SK-N-SH (cell line): ENCODE measurements at regions not wholly inside any gene's neighbourhood (a gene's known extent, or its start where the extent isn't known, plus 50 kb on each side); places are given as distances from the start of the nearest gene placed in this dataset.

Experiments used
- CTCF ChIA-PET: fragments of 300-600, 350-600 bp; formaldehyde crosslinking; extraction: SDS; loops from one replicate; lab custom pipeline; 2021; lab: Yijun Ruan, JAX
- POLR2A ChIA-PET: fragments of 350-600 bp; sonication (Branson Sonifier 250); formaldehyde crosslinking; extraction: SDS; loops from one replicate; lab custom pipeline; 2020; ENCODE audit warnings: antibody characterized with exemption, inconsistent platforms; lab: Yijun Ruan, JAX
- DNase-seq: peaks from one replicate; pipeline ENCODE4 v3.0.0; 2012
- H2AFZ ChIP-seq: fragments of 200-600 bp; sonication (generic); 2 replicates; pipeline ENCODE4 v1.8.1; 2016; ENCODE audit warnings: antibody characterized with exemption, mild to moderate bottlenecking, low read depth
- H3F3A ChIP-seq: fragments of 200-600 bp; sonication (generic); replicated peaks from 2 replicates; pipeline ENCODE3; 2016; ENCODE audit warnings: antibody characterized with exemption, mild to moderate bottlenecking; ENCODE audit not compliant: insufficient read depth
- H3K27ac ChIP-seq, 2 experiments: fragments of 200-500 bp in 1 of 2; fragments of 200-600 bp in 1 of 2; sonication (Bioruptor generic) in 1 of 2; sonication (generic), shearing (Covaris generic) in 1 of 2; 2 replicates each; pipeline versions ENCODE4 v1.5.1 to v1.6.1; 2014 to 2016; ENCODE audit warnings: low read depth in 2 of 2, inconsistent platforms in 1 of 2, low read length in 1 of 2, mild to moderate bottlenecking in 1 of 2, mixed read lengths in 1 of 2
- H3K27me3 ChIP-seq: fragments of 200-600 bp; sonication (generic), shearing (Covaris generic); 2 replicates; pipeline ENCODE4 v1.6.1; 2016; ENCODE audit warnings: mixed run types; ENCODE audit not compliant: insufficient read depth
- H3K36me3 ChIP-seq, 2 experiments: fragments of 200-500 bp in 1 of 2; fragments of 200-600 bp in 1 of 2; sonication (Bioruptor generic) in 1 of 2; sonication (generic) in 1 of 2; replicated peaks in 1 of 2; 2 replicates each; pipeline versions ENCODE3 to v1.5.1; 2014 to 2016; ENCODE audit warnings: low read length in 1 of 2, mild to moderate bottlenecking in 1 of 2; ENCODE audit not compliant: insufficient read depth in 2 of 2, control insufficient read depth in 1 of 2
- H3K4me1 ChIP-seq, 2 experiments: fragments of 200-500 bp in 1 of 2; fragments of 200-600 bp in 1 of 2; sonication (Bioruptor generic) in 1 of 2; sonication (generic), shearing (Covaris generic) in 1 of 2; 2 replicates each; pipeline versions ENCODE4 v1.5.1 to v1.6.1; 2014 to 2016; ENCODE audit warnings: low read depth in 1 of 2, low read length in 1 of 2, mixed run types in 1 of 2; ENCODE audit not compliant: insufficient read depth in 2 of 2, control insufficient read depth in 1 of 2
- H3K4me2 ChIP-seq: fragments of 200-600 bp; sonication (generic), shearing (Covaris generic); 2 replicates; pipeline ENCODE4 v1.6.1; 2017; ENCODE audit warnings: mixed run types
- H3K4me3 ChIP-seq, 2 experiments: fragments of 200-500 bp in 1 of 2; fragments of 200-600 bp in 1 of 2; sonication (Bioruptor generic) in 1 of 2; sonication (generic), shearing (Covaris generic) in 1 of 2; 2 replicates each; pipeline versions ENCODE4 v1.5.1 to v1.8.1; 2014 to 2016; ENCODE audit warnings: low read depth in 2 of 2, inconsistent platforms in 1 of 2, low read length in 1 of 2, mild to moderate bottlenecking in 1 of 2, mixed read lengths in 1 of 2, moderate library complexity in 1 of 2
- H3K79me2 ChIP-seq: fragments of 200-600 bp; sonication (generic); 2 replicates; pipeline ENCODE4 v1.8.1; 2017; ENCODE audit warnings: mild to moderate bottlenecking; ENCODE audit not compliant: insufficient read depth
- H3K9ac ChIP-seq: fragments of 200-600 bp; sonication (generic); 2 replicates; pipeline ENCODE4 v1.6.1; 2017; ENCODE audit warnings: mixed run types
- H3K9me2 ChIP-seq: fragments of 200-600 bp; sonication (generic); 2 replicates; pipeline ENCODE4 v1.6.1; 2017; ENCODE audit warnings: mixed run types
- H3K9me3 ChIP-seq: fragments of 200-600 bp; sonication (generic); 2 replicates; pipeline ENCODE4 v1.6.1; 2017; ENCODE audit warnings: mixed run types, mild to moderate bottlenecking, moderate library complexity
- H4K20me1 ChIP-seq: fragments of 200-600 bp; sonication (generic); 2 replicates; pipeline ENCODE4 v1.6.1; 2017; ENCODE audit warnings: mild to moderate bottlenecking, mixed run types; ENCODE audit not compliant: insufficient read depth
- CHD2 ChIP-seq: fragments of 150-350 bp; IDR thresholded peaks from 2 replicates; pipeline ENCODE4 v1.6.1; 2018; ENCODE audit warnings: low read length; ENCODE audit not compliant: partially characterized antibody
- ELF1 ChIP-seq: IDR thresholded peaks from 2 replicates; pipeline ENCODE4 v1.4.0; 2012
- FOSL2 ChIP-seq: IDR thresholded peaks from 2 replicates; pipeline ENCODE4 v1.4.0; 2012; ENCODE audit warnings: low read depth, mild to moderate bottlenecking, moderate library complexity, borderline replicate concordance
- FOXM1 ChIP-seq: IDR thresholded peaks from 2 replicates; pipeline ENCODE4 v1.4.0; 2012; ENCODE audit warnings: low read depth, mild to moderate bottlenecking
- GATA2 ChIP-seq: sonication (generic); formaldehyde crosslinking; IDR thresholded peaks from 2 replicates; pipeline ENCODE4 v1.5.0; 2020; ENCODE audit warnings: mild to moderate bottlenecking, missing genetic modification reagents
- IRF3 ChIP-seq: fragments of 150-350 bp; IDR thresholded peaks from 2 replicates; pipeline ENCODE4 v1.6.1; 2016; ENCODE audit warnings: mild to moderate bottlenecking, low read depth, low read length
- NFIC ChIP-seq: IDR thresholded peaks from 2 replicates; pipeline ENCODE4 v1.4.0; 2012; ENCODE audit warnings: borderline replicate concordance
- NRF1 ChIP-seq: IDR thresholded peaks from 2 replicates; pipeline ENCODE4 v1.6.1; 2012; ENCODE audit warnings: low read depth, mild to moderate bottlenecking, low read length
- RAD21 ChIP-seq: IDR thresholded peaks from 2 replicates; pipeline ENCODE4 v1.6.1; 2012; ENCODE audit warnings: mild to moderate bottlenecking, low read length
- REST ChIP-seq: IDR thresholded peaks from 2 replicates; pipeline ENCODE4 v1.6.1; 2012; ENCODE audit warnings: mild to moderate bottlenecking, low read depth, low read length, moderate library complexity
- RXRA ChIP-seq: IDR thresholded peaks from 2 replicates; pipeline ENCODE4 v1.4.0; 2012; ENCODE audit warnings: low read depth, mild to moderate bottlenecking, borderline replicate concordance
- SIN3A ChIP-seq: IDR thresholded peaks from 2 replicates; pipeline ENCODE4 v1.6.1; 2012; ENCODE audit warnings: low read depth, mild to moderate bottlenecking, low read length, moderate library complexity, borderline replicate concordance
- SMC3 ChIP-seq: IDR thresholded peaks from 2 replicates; pipeline ENCODE4 v1.6.1; 2012; ENCODE audit warnings: low read depth, low read length, improper control_type of control experiment
- TAF1 ChIP-seq: IDR thresholded peaks from 2 replicates; pipeline ENCODE4 v1.6.1; 2012; ENCODE audit warnings: low read depth, mild to moderate bottlenecking, low read length, moderate library complexity, borderline replicate concordance
- TCF12 ChIP-seq: IDR thresholded peaks from 2 replicates; pipeline ENCODE4 v1.4.0; 2012
- WGBS: methylation state at CpG from one replicate; pipeline ENCODE4 v1.1.6; 2017; ENCODE audit warnings: low lambda C conversion rate; 5-methylcytosine and 5-hydroxymethylcytosine counted together
- TF ChIP-seq, protein P1 (sequence below): IDR thresholded peaks from 2 replicates; pipeline ENCODE4; 2012
- TF ChIP-seq, protein P2 (sequence below): IDR thresholded peaks from 2 replicates; pipeline ENCODE4 v1.4.0; 2012; ENCODE audit warnings: low read depth
- TF ChIP-seq, protein P3 (sequence below): IDR thresholded peaks from 2 replicates; pipeline ENCODE4 v1.4.0; 2012; ENCODE audit warnings: low read depth, borderline replicate concordance

DNA sequence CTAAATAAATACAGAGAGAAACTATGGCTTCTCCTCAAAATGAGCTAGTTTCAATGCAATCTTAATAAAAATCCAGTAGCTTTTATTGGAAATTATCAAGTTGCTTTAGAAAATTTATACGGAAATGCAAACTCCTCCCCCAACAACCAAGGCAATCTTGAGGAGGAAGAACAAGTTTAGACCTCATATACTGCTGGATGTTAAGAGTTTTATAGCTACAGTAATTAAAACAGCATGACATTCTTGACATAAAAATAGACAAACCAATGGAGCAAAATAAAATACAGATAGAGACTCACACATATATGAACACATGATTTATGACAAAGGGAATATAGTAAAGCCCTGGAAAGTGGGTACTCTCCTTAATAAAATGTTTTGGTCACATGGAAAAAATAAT lies 368.7 kb downstream of the C12orf75 start:
- H4K20me1 ChIP-seq, result no peaks in the 10 kb centered on the region
- POLR2A ChIA-PET, result no interaction called here
- no peaks in the 10 kb centered on the region for H3K9me2 ChIP-seq
- H3K4me3 ChIP-seq, result no peak overlapping the region
- H3K79me2 ChIP-seq, result no peaks in the 10 kb centered on the region
- DNase-seq, result no peak
- WGBS, result 24% methylated on average over 1 of the region's 1 CpG
- no peak overlapping the region for H3K27ac ChIP-seq
- TF ChIP-seq GATA2 (CRISPR knock-in tag), result no peak
- TF ChIP-seq, protein P1, sequence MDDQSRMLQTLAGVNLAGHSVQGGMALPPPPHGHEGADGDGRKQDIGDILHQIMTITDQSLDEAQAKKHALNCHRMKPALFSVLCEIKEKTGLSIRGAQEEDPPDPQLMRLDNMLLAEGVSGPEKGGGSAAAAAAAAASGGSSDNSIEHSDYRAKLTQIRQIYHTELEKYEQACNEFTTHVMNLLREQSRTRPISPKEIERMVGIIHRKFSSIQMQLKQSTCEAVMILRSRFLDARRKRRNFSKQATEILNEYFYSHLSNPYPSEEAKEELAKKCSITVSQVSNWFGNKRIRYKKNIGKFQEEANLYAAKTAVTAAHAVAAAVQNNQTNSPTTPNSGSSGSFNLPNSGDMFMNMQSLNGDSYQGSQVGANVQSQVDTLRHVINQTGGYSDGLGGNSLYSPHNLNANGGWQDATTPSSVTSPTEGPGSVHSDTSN, result no peak
- TF ChIP-seq, protein P2, sequence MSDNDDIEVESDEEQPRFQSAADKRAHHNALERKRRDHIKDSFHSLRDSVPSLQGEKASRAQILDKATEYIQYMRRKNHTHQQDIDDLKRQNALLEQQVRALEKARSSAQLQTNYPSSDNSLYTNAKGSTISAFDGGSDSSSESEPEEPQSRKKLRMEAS, result no peak
- no peak for TF ChIP-seq NFIC
- TF ChIP-seq, protein P3, sequence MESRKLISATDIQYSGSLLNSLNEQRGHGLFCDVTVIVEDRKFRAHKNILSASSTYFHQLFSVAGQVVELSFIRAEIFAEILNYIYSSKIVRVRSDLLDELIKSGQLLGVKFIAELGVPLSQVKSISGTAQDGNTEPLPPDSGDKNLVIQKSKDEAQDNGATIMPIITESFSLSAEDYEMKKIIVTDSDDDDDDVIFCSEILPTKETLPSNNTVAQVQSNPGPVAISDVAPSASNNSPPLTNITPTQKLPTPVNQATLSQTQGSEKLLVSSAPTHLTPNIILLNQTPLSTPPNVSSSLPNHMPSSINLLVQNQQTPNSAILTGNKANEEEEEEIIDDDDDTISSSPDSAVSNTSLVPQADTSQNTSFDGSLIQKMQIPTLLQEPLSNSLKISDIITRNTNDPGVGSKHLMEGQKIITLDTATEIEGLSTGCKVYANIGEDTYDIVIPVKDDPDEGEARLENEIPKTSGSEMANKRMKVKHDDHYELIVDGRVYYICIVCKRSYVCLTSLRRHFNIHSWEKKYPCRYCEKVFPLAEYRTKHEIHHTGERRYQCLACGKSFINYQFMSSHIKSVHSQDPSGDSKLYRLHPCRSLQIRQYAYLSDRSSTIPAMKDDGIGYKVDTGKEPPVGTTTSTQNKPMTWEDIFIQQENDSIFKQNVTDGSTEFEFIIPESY, result no peak
- no peak for TF ChIP-seq SIN3A
- TF ChIP-seq TCF12, result no peak
- TF ChIP-seq RAD21, result no peak
- no peak for TF ChIP-seq NRF1
- H3K27me3 ChIP-seq, result no peaks in the 10 kb centered on the region
- CTCF ChIA-PET, result no interaction called here
- no peaks in the 10 kb centered on the region for H3K4me1 ChIP-seq
- no peaks in the 10 kb centered on the region for H3K9me3 ChIP-seq
- H3K9ac ChIP-seq, result no peak overlapping the region
- no peaks in the 10 kb centered on the region for H3F3A ChIP-seq
- H2AFZ ChIP-seq, result no peak overlapping the region
- no peaks in the 10 kb centered on the region for H3K36me3 ChIP-seq
- H3K4me2 ChIP-seq, result no peak overlapping the region

DNA sequence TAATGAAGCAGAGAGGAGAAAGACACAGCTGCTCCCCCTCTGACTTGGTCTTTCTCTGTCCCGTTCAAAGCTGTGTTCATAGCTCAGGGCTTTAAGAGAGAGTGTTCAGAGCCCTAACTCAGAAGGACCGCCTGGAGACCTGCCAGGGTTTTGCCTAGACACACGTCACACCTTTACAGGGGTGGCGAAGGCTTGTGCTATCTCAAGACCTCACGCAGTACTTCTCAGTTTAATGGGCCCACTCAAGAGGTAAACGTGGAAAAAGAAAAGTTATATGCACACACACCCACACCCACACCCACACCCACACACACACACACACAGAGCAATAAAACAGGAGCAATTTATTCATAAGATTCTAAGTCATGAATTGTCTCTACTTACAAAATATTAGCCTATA lies 374.3 kb downstream of the C12orf75 start:
- ChIA-PET CTCF (interaction anchor here (0.7 to 5.6 kb wide), 13 partner anchors 9 to 522 kb away, joined by 3 to 76 read pairs (median 3); partner anchors contain the start of gene NUAK1), POLR2A (no interaction called here)
- Histone ChIP-seq H3K9ac (no peak overlapping the region), H3K9me2 (no peaks in the 10 kb centered on the region), H3K27ac (no peak overlapping the region), H4K20me1 (no peaks in the 10 kb centered on the region), H2AFZ (no peak overlapping the region), H3K4me1 (peaks cover 2 to 12% of the 10 kb centered on the region in 2 experiments; a peak in 3 of 4 replicates), H3K4me2 (no peak overlapping the region), H3K27me3 (no peaks in the 10 kb centered on the region)
- DNase-seq, result no peak
- WGBS, result 77% methylated on average over 6 of the region's 6 CpGs
- TF ChIP-seq FOSL2 (no peak), SMC3 (no peak), IRF3 (no peak), ELF1 (no peak), RXRA (no peak), FOXM1 (no peak), REST (no peak), CHD2 (no peak), SIN3A (no peak), TAF1 (no peak)
- TF ChIP-seq, protein P2, result no peak
- TF ChIP-seq, all 33 proteins: peak for 0
- Histone ChIP-seq H3K4me3 (no peak overlapping the region), H3F3A (peaks cover 3% of the 10 kb centered on the region), H3K79me2 (no peaks in the 10 kb centered on the region), H3K36me3 (no peaks in the 10 kb centered on the region), H3K9me3 (no peaks in the 10 kb centered on the region)
